ENCODE measurements at regions not wholly inside any gene's neighbourhood (a gene's known extent, or its start where the extent isn't known, plus 50 kb on each side); places are given as distances from the start of the nearest gene placed in this dataset.

GRCh38 chr14:42011221-42011620 lies 404.5 kb downstream of the LRFN5 start:
- TF ChIP-seq CTCF (conservative IDR thresholded peaks at IDR 0.05 in 1 of 2, IDR thresholded peaks at IDR 0.05 in 1 of 2; ENCODE audit: low read depth in 1 of 2, low read length in 2 of 2) (no peak), EZH2 (IDR thresholded peaks at IDR 0.05; ENCODE audit: low read length, missing control alignments) (no peak)
